K562 (cell line): ENCODE measurements at regions not wholly inside any gene's neighbourhood (a gene's known extent, or its start where the extent isn't known, plus 50 kb on each side); places are given as distances from the start of the nearest gene placed in this dataset.

Experiments used
- CBFA2T3 ChIP-seq: fragments of 450-650 bp; IDR thresholded peaks from 2 replicates; pipeline ENCODE4 v1.6.1; 2017
- COPS2 ChIP-seq: fragments of 450-650 bp; conservative IDR thresholded peaks from 2 replicates; pipeline ENCODE4 v1.6.1; 2016; ENCODE audit warnings: mild to moderate bottlenecking, moderate library complexity
- CTCF ChIP-seq, 3 experiments: IDR thresholded peaks in 2 of 3; conservative IDR thresholded peaks in 1 of 3; 2 replicates each; pipeline ENCODE4 v1.5.1; 2011 to 2012; ENCODE audit warnings: low read length in 3 of 3, mild to moderate bottlenecking in 3 of 3, control low read depth in 2 of 3, improper control_type of control experiment in 1 of 3, inconsistent platforms in 1 of 3, low read depth in 1 of 3, mixed read lengths in 1 of 3, moderate library complexity in 1 of 3; ENCODE audit not compliant: insufficient read depth in 2 of 3
- FOXP1 ChIP-seq: sonication (generic); formaldehyde crosslinking; IDR thresholded peaks from 2 replicates; pipeline ENCODE4 v1.8.0; 2022; ENCODE audit warnings: mild to moderate bottlenecking, missing genetic modification reagents
- MAFG ChIP-seq: fragments of 450-650 bp; conservative IDR thresholded peaks from 2 replicates; pipeline ENCODE4 v1.6.1; 2016; ENCODE audit warnings: missing genetic modification characterization, missing compliant biosample characterization
- MLX ChIP-seq, 2 experiments: fragments of 450-650 bp in 1 of 2; sonication (generic) in 1 of 2; formaldehyde crosslinking; conservative IDR thresholded peaks; 2 replicates each; pipeline versions ENCODE4 v1.4.0 to v1.8.1; 2020 to 2022; ENCODE audit warnings: mild to moderate bottlenecking in 1 of 2, missing genetic modification reagents in 1 of 2
- NCOA6 ChIP-seq: fragments of 450-650 bp; IDR thresholded peaks from 2 replicates; pipeline ENCODE4 v1.6.1; 2017; ENCODE audit warnings: mild to moderate bottlenecking
- SMARCA4 ChIP-seq: fragments of 450-650 bp; IDR thresholded peaks from 2 replicates; pipeline ENCODE4 v1.6.1; 2016
- YBX1 ChIP-seq: fragments of 450-650 bp; IDR thresholded peaks from 2 replicates; pipeline ENCODE4 v1.7.1; 2016; ENCODE audit warnings: mild to moderate bottlenecking
- ZNF143 ChIP-seq: sonication (generic); formaldehyde crosslinking; IDR thresholded peaks from 2 replicates; pipeline ENCODE4 v1.9.0; 2022; ENCODE audit warnings: mild to moderate bottlenecking, missing genetic modification reagents
- ZNF347 ChIP-seq: fragments of 450-650 bp; formaldehyde crosslinking; IDR thresholded peaks from 2 replicates; pipeline ENCODE4 v1.4.0; 2020; ENCODE audit warnings: low read depth, mild to moderate bottlenecking, moderate library complexity
- ZNF76 ChIP-seq: fragments of 250-450 bp; sonication (Bioruptor Pico); IDR thresholded peaks from 2 replicates; pipeline ENCODE4 v1.4.0; 2020; ENCODE audit warnings: mild to moderate bottlenecking, moderate library complexity, borderline replicate concordance
- TF ChIP-seq, protein P1 (sequence below): fragments of 250-450 bp; sonication (Bioruptor Pico); IDR thresholded peaks from 2 replicates; pipeline ENCODE4 v1.4.0; 2020
- TF ChIP-seq, protein P2 (sequence below), 2 experiments: fragments of 450-650 bp; formaldehyde crosslinking in 1 of 2; IDR thresholded peaks; 2 replicates each; pipeline versions ENCODE4 v1.4.0 to v1.6.1; 2014 to 2020; ENCODE audit warnings: mild to moderate bottlenecking in 2 of 2, borderline replicate concordance in 1 of 2, low read depth in 1 of 2

- TF ChIP-seq, protein P1, sequence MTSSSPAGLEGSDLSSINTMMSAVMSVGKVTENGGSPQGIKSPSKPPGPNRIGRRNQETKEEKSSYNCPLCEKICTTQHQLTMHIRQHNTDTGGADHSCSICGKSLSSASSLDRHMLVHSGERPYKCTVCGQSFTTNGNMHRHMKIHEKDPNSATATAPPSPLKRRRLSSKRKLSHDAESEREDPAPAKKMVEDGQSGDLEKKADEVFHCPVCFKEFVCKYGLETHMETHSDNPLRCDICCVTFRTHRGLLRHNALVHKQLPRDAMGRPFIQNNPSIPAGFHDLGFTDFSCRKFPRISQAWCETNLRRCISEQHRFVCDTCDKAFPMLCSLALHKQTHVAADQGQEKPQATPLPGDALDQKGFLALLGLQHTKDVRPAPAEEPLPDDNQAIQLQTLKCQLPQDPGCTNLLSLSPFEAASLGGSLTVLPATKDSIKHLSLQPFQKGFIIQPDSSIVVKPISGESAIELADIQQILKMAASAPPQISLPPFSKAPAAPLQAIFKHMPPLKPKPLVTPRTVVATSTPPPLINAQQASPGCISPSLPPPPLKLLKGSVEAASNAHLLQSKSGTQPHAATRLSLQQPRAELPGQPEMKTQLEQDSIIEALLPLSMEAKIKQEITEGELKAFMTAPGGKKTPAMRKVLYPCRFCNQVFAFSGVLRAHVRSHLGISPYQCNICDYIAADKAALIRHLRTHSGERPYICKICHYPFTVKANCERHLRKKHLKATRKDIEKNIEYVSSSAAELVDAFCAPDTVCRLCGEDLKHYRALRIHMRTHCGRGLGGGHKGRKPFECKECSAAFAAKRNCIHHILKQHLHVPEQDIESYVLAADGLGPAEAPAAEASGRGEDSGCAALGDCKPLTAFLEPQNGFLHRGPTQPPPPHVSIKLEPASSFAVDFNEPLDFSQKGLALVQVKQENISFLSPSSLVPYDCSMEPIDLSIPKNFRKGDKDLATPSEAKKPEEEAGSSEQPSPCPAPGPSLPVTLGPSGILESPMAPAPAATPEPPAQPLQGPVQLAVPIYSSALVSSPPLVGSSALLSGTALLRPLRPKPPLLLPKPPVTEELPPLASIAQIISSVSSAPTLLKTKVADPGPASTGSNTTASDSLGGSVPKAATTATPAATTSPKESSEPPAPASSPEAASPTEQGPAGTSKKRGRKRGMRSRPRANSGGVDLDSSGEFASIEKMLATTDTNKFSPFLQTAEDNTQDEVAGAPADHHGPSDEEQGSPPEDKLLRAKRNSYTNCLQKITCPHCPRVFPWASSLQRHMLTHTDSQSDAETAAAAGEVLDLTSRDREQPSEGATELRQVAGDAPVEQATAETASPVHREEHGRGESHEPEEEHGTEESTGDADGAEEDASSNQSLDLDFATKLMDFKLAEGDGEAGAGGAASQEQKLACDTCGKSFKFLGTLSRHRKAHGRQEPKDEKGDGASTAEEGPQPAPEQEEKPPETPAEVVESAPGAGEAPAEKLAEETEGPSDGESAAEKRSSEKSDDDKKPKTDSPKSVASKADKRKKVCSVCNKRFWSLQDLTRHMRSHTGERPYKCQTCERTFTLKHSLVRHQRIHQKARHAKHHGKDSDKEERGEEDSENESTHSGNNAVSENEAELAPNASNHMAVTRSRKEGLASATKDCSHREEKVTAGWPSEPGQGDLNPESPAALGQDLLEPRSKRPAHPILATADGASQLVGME, result no peak
- no peak for TF ChIP-seq CTCF (IDR thresholded peaks at IDR 0.05 in 2 of 3, conservative IDR thresholded peaks at IDR 0.05 in 1 of 3; ENCODE audit: insufficient read depth in 2 of 3, low read depth in 1 of 3, low read length in 3 of 3)
- no peak for TF ChIP-seq MAFG (tag)
- TF ChIP-seq ZNF347 (CRISPR knock-in tag), result no peak
- TF ChIP-seq YBX1, result no peak
- TF ChIP-seq ZNF143 (CRISPR knock-in tag), result no peak
- no peak for TF ChIP-seq SMARCA4
- TF ChIP-seq MLX (CRISPR knock-in tag; conservative IDR thresholded peaks at IDR 0.05), result no peak
- TF ChIP-seq, protein P2, sequence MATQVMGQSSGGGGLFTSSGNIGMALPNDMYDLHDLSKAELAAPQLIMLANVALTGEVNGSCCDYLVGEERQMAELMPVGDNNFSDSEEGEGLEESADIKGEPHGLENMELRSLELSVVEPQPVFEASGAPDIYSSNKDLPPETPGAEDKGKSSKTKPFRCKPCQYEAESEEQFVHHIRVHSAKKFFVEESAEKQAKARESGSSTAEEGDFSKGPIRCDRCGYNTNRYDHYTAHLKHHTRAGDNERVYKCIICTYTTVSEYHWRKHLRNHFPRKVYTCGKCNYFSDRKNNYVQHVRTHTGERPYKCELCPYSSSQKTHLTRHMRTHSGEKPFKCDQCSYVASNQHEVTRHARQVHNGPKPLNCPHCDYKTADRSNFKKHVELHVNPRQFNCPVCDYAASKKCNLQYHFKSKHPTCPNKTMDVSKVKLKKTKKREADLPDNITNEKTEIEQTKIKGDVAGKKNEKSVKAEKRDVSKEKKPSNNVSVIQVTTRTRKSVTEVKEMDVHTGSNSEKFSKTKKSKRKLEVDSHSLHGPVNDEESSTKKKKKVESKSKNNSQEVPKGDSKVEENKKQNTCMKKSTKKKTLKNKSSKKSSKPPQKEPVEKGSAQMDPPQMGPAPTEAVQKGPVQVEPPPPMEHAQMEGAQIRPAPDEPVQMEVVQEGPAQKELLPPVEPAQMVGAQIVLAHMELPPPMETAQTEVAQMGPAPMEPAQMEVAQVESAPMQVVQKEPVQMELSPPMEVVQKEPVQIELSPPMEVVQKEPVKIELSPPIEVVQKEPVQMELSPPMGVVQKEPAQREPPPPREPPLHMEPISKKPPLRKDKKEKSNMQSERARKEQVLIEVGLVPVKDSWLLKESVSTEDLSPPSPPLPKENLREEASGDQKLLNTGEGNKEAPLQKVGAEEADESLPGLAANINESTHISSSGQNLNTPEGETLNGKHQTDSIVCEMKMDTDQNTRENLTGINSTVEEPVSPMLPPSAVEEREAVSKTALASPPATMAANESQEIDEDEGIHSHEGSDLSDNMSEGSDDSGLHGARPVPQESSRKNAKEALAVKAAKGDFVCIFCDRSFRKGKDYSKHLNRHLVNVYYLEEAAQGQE (IDR thresholded peaks at IDR 0.05; ENCODE audit: borderline replicate concordance), result no peak
- TF ChIP-seq, protein P2 (CRISPR knock-in tag; IDR thresholded peaks at IDR 0.05; ENCODE audit: low read depth), result no peak
- TF ChIP-seq FOXP1 (CRISPR knock-in tag), result no peak
- no peak for TF ChIP-seq ZNF76 (CRISPR knock-in tag)
- TF ChIP-seq NCOA6, result no peak
- TF ChIP-seq COPS2, result no peak
- no peak for TF ChIP-seq CBFA2T3
Observed at GRCh38 chr2:4930704-4931103, 761.5 kb upstream of the SOX11 start.
